Erythroblast (primary cell): ENCODE measurements at regions not wholly inside any gene's neighbourhood (a gene's known extent, or its start where the extent isn't known, plus 50 kb on each side); places are given as distances from the start of the nearest gene placed in this dataset.

Experiments
- GATA1 ChIP-seq: IDR thresholded peaks from 2 replicates; pipeline ENCODE4 v1.6.1; 2011; ENCODE audit warnings: low read depth, mild to moderate bottlenecking, control low read depth, low read length, moderate library complexity
- POLR2A ChIP-seq: IDR thresholded peaks from 2 replicates; pipeline ENCODE4 v1.6.1; 2011; ENCODE audit warnings: mild to moderate bottlenecking, low read length

DNA sequence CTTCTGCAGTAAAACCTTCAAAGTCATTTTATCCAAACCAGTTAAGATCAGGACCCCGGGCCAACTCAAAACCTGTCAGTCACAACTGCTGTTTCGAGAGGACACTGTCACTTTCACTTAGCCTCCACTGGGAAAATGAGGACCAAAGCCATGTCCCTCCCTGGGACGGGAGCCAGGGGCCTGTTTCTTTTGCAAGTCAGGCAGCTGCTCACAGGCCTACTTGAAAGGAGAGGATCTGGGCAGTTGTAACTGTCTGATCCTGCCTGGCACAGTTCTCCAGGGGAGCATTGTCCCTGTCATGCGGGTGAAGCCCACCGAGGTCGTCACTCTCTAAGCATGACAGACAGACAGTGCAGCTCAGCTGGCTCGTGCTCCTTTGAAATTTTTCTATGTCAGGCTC lies 276.2 kb downstream of the NPIPA8 start:
- TF ChIP-seq POLR2A (no peak), GATA1 (no peak)
